HepG2 (cell line): ENCODE measurements at regions not wholly inside any gene's neighbourhood (a gene's known extent, or its start where the extent isn't known, plus 50 kb on each side); places are given as distances from the start of the nearest gene placed in this dataset.

Experiments
- ATAC-seq: fragments of 200-7000 bp; cut with Tn5 transposase; 3 replicates; pipeline ENCODE4 v1.9.1; 2020; ENCODE audit warnings: mild to moderate bottlenecking, moderate library complexity
- BruUV-seq: library from RNA; stranded (reverse); fragments of 400-500 nt; replicated peaks from 2 replicates; lab custom pipeline; 2021; lab: Mats Ljungman, UMichigan
- CTCF ChIA-PET: fragments of 300-600 bp; formaldehyde crosslinking; extraction: SDS; loops from one replicate; lab custom pipeline; 2021; ENCODE audit warnings: low total read pairs, inconsistent platforms, low intra/inter-chr PET ratio; lab: Yijun Ruan, JAX
- POLR2A ChIA-PET: fragments of 350-600 bp; sonication (Branson Sonifier 250); formaldehyde crosslinking; loops from one replicate; lab custom pipeline; 2020; ENCODE audit warnings: antibody characterized with exemption, inconsistent platforms; lab: Yijun Ruan, JAX
- DNase-seq: peaks from one replicate; pipeline ENCODE4 v3.0.0-alpha.2; 2015; ENCODE audit warnings: low spot score
- FAIRE-seq: peaks from 3 replicates; lab custom pipeline; 2011; peaks lifted over from hg19 to GRCh38; lab: Jason Lieb, UNC
- H2AFZ ChIP-seq: one replicate; pipeline ENCODE4 v1.6.1; 2011; ENCODE audit warnings: low read length, inconsistent platforms
- H3K27ac ChIP-seq: fragments of 300-600 bp; 3 replicates; pipeline ENCODE4 v1.8.0; 2011; ENCODE audit warnings: mixed run types, mild to moderate bottlenecking, mixed read lengths, low read length, inconsistent platforms; ENCODE audit not compliant: insufficient read depth; ENCODE audit errors: extremely low read length
- H3K27me3 ChIP-seq, 2 experiments: fragments of 200-600 bp in 1 of 2; 2 replicates in 1 of 2; 3 replicates in 1 of 2; pipeline versions ENCODE4 v1.6.0 to v1.8.0; 2011; ENCODE audit warnings: low read length in 2 of 2, mild to moderate bottlenecking in 2 of 2, moderate library complexity in 2 of 2, inconsistent platforms in 1 of 2; ENCODE audit not compliant: insufficient read depth in 2 of 2, control insufficient read depth in 1 of 2
- H3K36me3 ChIP-seq, 2 experiments: fragments of 200-600 bp in 1 of 2; replicated peaks in 1 of 2; 2 replicates in 1 of 2; 3 replicates in 1 of 2; pipeline versions ENCODE4 v1.5.1 to v1.8.0; 2011; ENCODE audit warnings: low read length in 2 of 2, inconsistent platforms in 1 of 2; ENCODE audit not compliant: insufficient read depth in 2 of 2, control insufficient read depth in 1 of 2
- H3K4me1 ChIP-seq: 2 replicates; pipeline ENCODE4 v1.5.1; 2012; ENCODE audit warnings: low read length, inconsistent platforms; ENCODE audit not compliant: insufficient read depth
- H3K4me2 ChIP-seq: 2 replicates; pipeline ENCODE4 v1.6.0; 2011; ENCODE audit warnings: low read depth, low read length, inconsistent platforms
- H3K4me3 ChIP-seq, 3 experiments: fragments of 200-600 bp in 1 of 3; sonication (generic), shearing (Covaris generic) in 1 of 3; replicated peaks in 1 of 3; 2 replicates each; pipeline ENCODE4 v1.5.1; 2011 to 2016; ENCODE audit warnings: low read length in 3 of 3, inconsistent platforms in 2 of 3, low read depth in 2 of 3, mild to moderate bottlenecking in 2 of 3, control low read depth in 1 of 3, mixed read lengths in 1 of 3; ENCODE audit not compliant: insufficient read depth in 1 of 3
- H3K79me2 ChIP-seq: one replicate; pipeline ENCODE4 v1.6.1; 2011; ENCODE audit warnings: low read length, inconsistent platforms; ENCODE audit not compliant: insufficient read depth
- H3K9ac ChIP-seq: 2 replicates; pipeline ENCODE4 v1.6.0; 2011; ENCODE audit warnings: mild to moderate bottlenecking, low read depth, low read length, inconsistent platforms; ENCODE audit not compliant: insufficient read depth
- H3K9me3 ChIP-seq: 2 replicates; pipeline ENCODE4 v1.5.1; 2012; ENCODE audit warnings: mild to moderate bottlenecking, low read length
- H4K20me1 ChIP-seq: 2 replicates; pipeline ENCODE4 v1.6.0; 2011; ENCODE audit warnings: inconsistent platforms, mild to moderate bottlenecking, low read length, moderate library complexity; ENCODE audit not compliant: insufficient read depth
- FLYWCH1 ChIP-seq: sonication (generic); formaldehyde crosslinking; IDR thresholded peaks from 2 replicates; pipeline ENCODE4 v1.8.1; 2023; ENCODE audit warnings: mild to moderate bottlenecking, missing genetic modification reagents
- GTF2F1 ChIP-seq: fragments of 150-350 bp; IDR thresholded peaks from 2 replicates; pipeline ENCODE4 v1.6.1; 2014; ENCODE audit warnings: low read length
- RXRA ChIP-seq: sonication (generic); formaldehyde crosslinking; IDR thresholded peaks from 2 replicates; pipeline ENCODE4 v1.5.1; 2020; ENCODE audit warnings: missing genetic modification reagents
- TCF7L2 ChIP-seq: IDR thresholded peaks from 2 replicates; pipeline ENCODE4 v1.6.1; 2011; ENCODE audit warnings: mild to moderate bottlenecking, low read depth, low read length, moderate library complexity
- ZBTB21 ChIP-seq: sonication (generic); formaldehyde crosslinking; IDR thresholded peaks from 2 replicates; pipeline ENCODE4 v1.4.0; 2020; ENCODE audit warnings: missing genetic modification reagents
- ZNF10 ChIP-seq: sonication (generic); formaldehyde crosslinking; IDR thresholded peaks from 2 replicates; pipeline ENCODE4 v1.4.0; 2020; ENCODE audit warnings: mild to moderate bottlenecking, low read depth, missing genetic modification reagents, borderline replicate concordance
- ZNF124 ChIP-seq: sonication (generic); formaldehyde crosslinking; IDR thresholded peaks from 2 replicates; pipeline ENCODE4 v1.4.0; 2020; ENCODE audit warnings: missing genetic modification reagents
- ZNF75D ChIP-seq: sonication (generic); formaldehyde crosslinking; IDR thresholded peaks from 2 replicates; pipeline ENCODE4 v1.8.1; 2023; ENCODE audit warnings: missing genetic modification reagents, mild to moderate bottlenecking, borderline replicate concordance
- ZNF839 ChIP-seq: sonication (generic); formaldehyde crosslinking; IDR thresholded peaks from 2 replicates; pipeline ENCODE4 v1.4.0; 2020; ENCODE audit warnings: missing genetic modification reagents, mild to moderate bottlenecking, borderline replicate concordance
- in situ Hi-C: cut with HindIII; loops from 2 replicates; pipeline ENCODE4 v1.10.0; 2017; ENCODE audit warnings: low pct_unique_long_range_greater_than_20kb; ENCODE audit not compliant: extremely low pct_ligation_motif_present
- intact Hi-C: fragments of 100-400 bp; cut with micrococcal nuclease; formaldehyde crosslinking; loops from one replicate; pipeline ENCODE4 v1.10.0; 2022; ENCODE audit not compliant: unreplicated experiment
- TF ChIP-seq, protein P1 (sequence below): sonication (generic); formaldehyde crosslinking; IDR thresholded peaks from 2 replicates; pipeline ENCODE4 v1.4.0; 2020; ENCODE audit warnings: mild to moderate bottlenecking, missing genetic modification reagents, borderline replicate concordance
- TF ChIP-seq, protein P2 (sequence below): sonication (generic); formaldehyde crosslinking; IDR thresholded peaks from 2 replicates; pipeline ENCODE4 v1.4.0; 2020; ENCODE audit warnings: mild to moderate bottlenecking, missing genetic modification reagents
- TF ChIP-seq, protein P3 (sequence below): sonication (generic); formaldehyde crosslinking; IDR thresholded peaks from 2 replicates; pipeline ENCODE4 v1.5.0; 2020; ENCODE audit warnings: missing genetic modification reagents
- TF ChIP-seq, protein P4 (sequence below): sonication (generic); formaldehyde crosslinking; conservative IDR thresholded peaks from 2 replicates; pipeline ENCODE4 v1.4.0; 2020; ENCODE audit warnings: missing genetic modification reagents

DNA sequence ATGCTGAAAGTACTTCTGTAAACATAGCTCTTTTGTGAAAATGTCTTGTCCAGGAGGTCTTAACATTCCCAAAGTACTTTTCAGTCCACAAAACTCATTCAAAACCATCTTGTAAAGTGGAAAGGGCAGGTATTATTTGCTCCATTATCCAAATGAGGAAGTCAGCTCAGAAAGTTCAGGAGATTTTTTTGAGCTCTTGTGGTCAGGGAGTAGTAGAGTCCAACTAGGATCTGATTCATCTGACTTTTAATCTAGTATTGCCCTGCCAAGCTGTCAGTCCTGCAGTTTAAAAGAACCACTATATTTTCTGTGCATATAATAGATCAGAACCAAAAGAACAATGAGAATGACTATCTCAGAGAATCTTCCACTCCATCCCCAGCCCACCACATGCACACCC, 83.5 kb downstream of the FOXB1 start:
- no peak overlapping the region for H3K4me2 ChIP-seq
- H3K4me3 ChIP-seq = no peak overlapping the region
- DNase-seq (no peak), FAIRE-seq (no peak), ATAC-seq (no peak)
- no peak for TF ChIP-seq FLYWCH1 (CRISPR knock-in tag)
- TF ChIP-seq ZNF75D = no peak
- TF ChIP-seq, protein P1, sequence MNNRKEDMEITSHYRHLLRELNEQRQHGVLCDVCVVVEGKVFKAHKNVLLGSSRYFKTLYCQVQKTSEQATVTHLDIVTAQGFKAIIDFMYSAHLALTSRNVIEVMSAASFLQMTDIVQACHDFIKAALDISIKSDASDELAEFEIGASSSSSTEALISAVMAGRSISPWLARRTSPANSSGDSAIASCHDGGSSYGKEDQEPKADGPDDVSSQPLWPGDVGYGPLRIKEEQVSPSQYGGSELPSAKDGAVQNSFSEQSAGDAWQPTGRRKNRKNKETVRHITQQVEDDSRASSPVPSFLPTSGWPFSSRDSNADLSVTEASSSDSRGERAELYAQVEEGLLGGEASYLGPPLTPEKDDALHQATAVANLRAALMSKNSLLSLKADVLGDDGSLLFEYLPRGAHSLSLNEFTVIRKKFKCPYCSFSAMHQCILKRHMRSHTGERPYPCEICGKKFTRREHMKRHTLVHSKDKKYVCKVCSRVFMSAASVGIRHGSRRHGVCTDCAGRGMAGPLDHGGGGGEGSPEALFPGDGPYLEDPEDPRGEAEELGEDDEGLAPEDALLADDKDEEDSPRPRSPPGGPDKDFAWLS = no peak
- TF ChIP-seq TCF7L2 = no peak
- no peak for TF ChIP-seq ZBTB21 (CRISPR knock-in tag)
- TF ChIP-seq ZNF839 = no peak
- TF ChIP-seq ZNF124 (CRISPR knock-in tag) = no peak
- TF ChIP-seq, protein P2, sequence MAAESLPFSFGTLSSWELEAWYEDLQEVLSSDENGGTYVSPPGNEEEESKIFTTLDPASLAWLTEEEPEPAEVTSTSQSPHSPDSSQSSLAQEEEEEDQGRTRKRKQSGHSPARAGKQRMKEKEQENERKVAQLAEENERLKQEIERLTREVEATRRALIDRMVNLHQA (CRISPR knock-in tag) = no peak
- no peak for TF ChIP-seq GTF2F1
- TF ChIP-seq, protein P3, sequence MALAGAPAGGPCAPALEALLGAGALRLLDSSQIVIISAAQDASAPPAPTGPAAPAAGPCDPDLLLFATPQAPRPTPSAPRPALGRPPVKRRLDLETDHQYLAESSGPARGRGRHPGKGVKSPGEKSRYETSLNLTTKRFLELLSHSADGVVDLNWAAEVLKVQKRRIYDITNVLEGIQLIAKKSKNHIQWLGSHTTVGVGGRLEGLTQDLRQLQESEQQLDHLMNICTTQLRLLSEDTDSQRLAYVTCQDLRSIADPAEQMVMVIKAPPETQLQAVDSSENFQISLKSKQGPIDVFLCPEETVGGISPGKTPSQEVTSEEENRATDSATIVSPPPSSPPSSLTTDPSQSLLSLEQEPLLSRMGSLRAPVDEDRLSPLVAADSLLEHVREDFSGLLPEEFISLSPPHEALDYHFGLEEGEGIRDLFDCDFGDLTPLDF (CRISPR knock-in tag) = no peak
- no peak for TF ChIP-seq RXRA (CRISPR knock-in tag)
- TF ChIP-seq ZNF10 = no peak
- TF ChIP-seq, protein P4, sequence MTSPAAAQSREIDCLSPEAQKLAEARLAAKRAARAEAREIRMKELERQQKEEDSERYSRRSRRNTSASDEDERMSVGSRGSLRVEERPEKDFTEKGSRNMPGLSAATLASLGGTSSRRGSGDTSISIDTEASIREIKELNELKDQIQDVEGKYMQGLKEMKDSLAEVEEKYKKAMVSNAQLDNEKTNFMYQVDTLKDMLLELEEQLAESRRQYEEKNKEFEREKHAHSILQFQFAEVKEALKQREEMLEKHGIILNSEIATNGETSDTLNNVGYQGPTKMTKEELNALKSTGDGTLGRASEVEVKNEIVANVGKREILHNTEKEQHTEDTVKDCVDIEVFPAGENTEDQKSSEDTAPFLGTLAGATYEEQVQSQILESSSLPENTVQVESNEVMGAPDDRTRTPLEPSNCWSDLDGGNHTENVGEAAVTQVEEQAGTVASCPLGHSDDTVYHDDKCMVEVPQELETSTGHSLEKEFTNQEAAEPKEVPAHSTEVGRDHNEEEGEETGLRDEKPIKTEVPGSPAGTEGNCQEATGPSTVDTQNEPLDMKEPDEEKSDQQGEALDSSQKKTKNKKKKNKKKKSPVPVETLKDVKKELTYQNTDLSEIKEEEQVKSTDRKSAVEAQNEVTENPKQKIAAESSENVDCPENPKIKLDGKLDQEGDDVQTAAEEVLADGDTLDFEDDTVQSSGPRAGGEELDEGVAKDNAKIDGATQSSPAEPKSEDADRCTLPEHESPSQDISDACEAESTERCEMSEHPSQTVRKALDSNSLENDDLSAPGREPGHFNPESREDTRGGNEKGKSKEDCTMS (CRISPR knock-in tag) = no peak
- H2AFZ ChIP-seq = no peak overlapping the region
- no peaks in the 10 kb centered on the region for H3K36me3 ChIP-seq
- no peaks in the 10 kb centered on the region for H3K27me3 ChIP-seq
- H3K27ac ChIP-seq = no peak overlapping the region
- H3K4me1 ChIP-seq = peaks cover 11% of the 10 kb centered on the region
- no peaks in the 10 kb centered on the region for H3K9me3 ChIP-seq
- ChIA-PET CTCF (no interaction called here), POLR2A (no interaction called here)
- no TSS peak for BruUV-seq
- in situ Hi-C loops (no loop called here), intact Hi-C loops (no loop called here)
- no peak overlapping the region for H3K9ac ChIP-seq
- H4K20me1 ChIP-seq = no peaks in the 10 kb centered on the region
- no peaks in the 10 kb centered on the region for H3K79me2 ChIP-seq
